ENCODE measurements at regions not wholly inside any gene's neighbourhood (a gene's known extent, or its start where the extent isn't known, plus 50 kb on each side); places are given as distances from the start of the nearest gene placed in this dataset.

DNA sequence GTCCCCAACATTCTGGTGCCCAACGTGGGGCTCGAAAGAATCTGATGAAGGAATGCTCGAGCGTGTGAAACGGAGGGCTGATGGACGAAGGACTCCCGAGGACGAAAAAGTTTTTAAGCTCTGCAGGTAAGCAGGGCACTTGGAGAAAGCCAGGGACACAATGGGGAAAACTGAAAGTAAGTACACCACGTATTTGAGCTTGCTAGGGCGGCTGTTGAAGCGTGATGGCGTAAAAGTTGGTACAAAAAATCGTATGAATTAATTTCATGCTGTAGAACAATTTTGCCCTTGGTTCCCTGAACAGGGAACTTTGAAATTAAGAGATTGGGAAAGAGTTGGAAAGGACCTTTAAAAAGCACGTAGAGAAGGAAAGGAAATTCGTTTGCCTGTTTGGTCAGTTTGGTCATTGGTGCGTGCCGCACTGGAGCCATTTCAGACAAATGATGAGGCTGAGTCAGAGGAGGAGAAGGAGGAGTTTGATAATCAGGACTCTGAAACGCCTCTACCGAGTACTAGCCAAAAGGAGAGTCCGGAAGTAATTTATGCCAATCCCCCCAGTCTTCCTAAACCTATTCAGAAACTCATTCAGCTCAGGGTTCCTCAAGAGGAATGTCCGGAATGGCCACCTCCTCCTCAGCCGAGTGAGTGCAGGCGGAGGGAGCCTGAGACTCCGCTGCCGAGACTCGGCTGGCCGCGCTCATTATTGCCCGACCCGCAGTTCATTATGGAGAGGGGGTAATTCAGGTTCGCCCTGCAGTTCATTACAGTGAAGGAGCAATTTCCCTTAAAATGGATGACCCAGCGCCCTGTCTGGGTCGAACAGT lies 59.2 kb upstream of the PRSS16 start:
- TF ChIP-seq POLR2A (IDR thresholded peaks at IDR 0.05) (peak in 1 of 2 donors; percentile 24), POLR2AphosphoS5 (IDR thresholded peaks at IDR 0.05; ENCODE audit: insufficient read depth in 1 of 2, low read depth in 1 of 2) (peak in 1 of 2 donors; percentile 65)
- TF ChIP-seq, protein P1, sequence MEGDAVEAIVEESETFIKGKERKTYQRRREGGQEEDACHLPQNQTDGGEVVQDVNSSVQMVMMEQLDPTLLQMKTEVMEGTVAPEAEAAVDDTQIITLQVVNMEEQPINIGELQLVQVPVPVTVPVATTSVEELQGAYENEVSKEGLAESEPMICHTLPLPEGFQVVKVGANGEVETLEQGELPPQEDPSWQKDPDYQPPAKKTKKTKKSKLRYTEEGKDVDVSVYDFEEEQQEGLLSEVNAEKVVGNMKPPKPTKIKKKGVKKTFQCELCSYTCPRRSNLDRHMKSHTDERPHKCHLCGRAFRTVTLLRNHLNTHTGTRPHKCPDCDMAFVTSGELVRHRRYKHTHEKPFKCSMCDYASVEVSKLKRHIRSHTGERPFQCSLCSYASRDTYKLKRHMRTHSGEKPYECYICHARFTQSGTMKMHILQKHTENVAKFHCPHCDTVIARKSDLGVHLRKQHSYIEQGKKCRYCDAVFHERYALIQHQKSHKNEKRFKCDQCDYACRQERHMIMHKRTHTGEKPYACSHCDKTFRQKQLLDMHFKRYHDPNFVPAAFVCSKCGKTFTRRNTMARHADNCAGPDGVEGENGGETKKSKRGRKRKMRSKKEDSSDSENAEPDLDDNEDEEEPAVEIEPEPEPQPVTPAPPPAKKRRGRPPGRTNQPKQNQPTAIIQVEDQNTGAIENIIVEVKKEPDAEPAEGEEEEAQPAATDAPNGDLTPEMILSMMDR (IDR thresholded peaks at IDR 0.05), result no peak
